IMR-90 (cell line): ENCODE measurements at regions not wholly inside any gene's neighbourhood (a gene's known extent, or its start where the extent isn't known, plus 50 kb on each side); places are given as distances from the start of the nearest gene placed in this dataset.

ENCODE experiments used
- ATAC-seq: fragments of 200-7000 bp; cut with Tn5 transposase; 2 replicates; pipeline ENCODE4 v1.9.1; 2020; ENCODE audit warnings: low read depth, mild to moderate bottlenecking, moderate library complexity
- BruUV-seq: library from RNA; stranded (reverse); fragments of 400-500 nt; replicated peaks from 2 replicates; lab custom pipeline; 2021; lab: Mats Ljungman, UMichigan
- CTCF ChIA-PET: fragments of 300-600 bp; formaldehyde crosslinking; extraction: SDS; loops from one replicate; lab custom pipeline; 2021; ENCODE audit warnings: antibody characterized with exemption; lab: Yijun Ruan, JAX
- POLR2A ChIA-PET: fragments of 300-600 bp; sonication (Branson Sonifier 250); formaldehyde crosslinking; loops from one replicate; lab custom pipeline; 2022; ENCODE audit warnings: antibody characterized with exemption; ENCODE audit not compliant: unreplicated experiment; lab: Charles Lee
- DNase-seq: peaks from one replicate; pipeline ENCODE4 v3.0.0; 2013
- H2AFZ ChIP-seq: replicated peaks from 2 replicates; pipeline ENCODE3; 2013; ENCODE audit warnings: low read length, mild to moderate bottlenecking; ENCODE audit not compliant: poor library complexity
- H2AK5ac ChIP-seq: 2 replicates; pipeline ENCODE4 v1.6.1; 2013; ENCODE audit warnings: low read depth, low read length, inconsistent platforms
- H2AK9ac ChIP-seq: replicated peaks from 2 replicates; pipeline ENCODE3; 2013; ENCODE audit warnings: mild to moderate bottlenecking, low read depth, low read length, moderate library complexity; ENCODE audit not compliant: poor library complexity
- H2BK120ac ChIP-seq: 2 replicates; pipeline ENCODE4 v1.6.1; 2013; ENCODE audit warnings: low read depth, low read length, inconsistent platforms
- H2BK15ac ChIP-seq: 3 replicates; pipeline ENCODE4 v1.6.1; 2013; ENCODE audit warnings: low read depth, low read length, inconsistent platforms
- H2BK20ac ChIP-seq: 2 replicates; pipeline ENCODE4 v1.6.1; 2013; ENCODE audit warnings: low read depth, mild to moderate bottlenecking, inconsistent platforms, low read length, moderate library complexity
- H2BK5ac ChIP-seq: 2 replicates; pipeline ENCODE4 v1.6.1; 2013; ENCODE audit warnings: mild to moderate bottlenecking, low read depth, low read length, inconsistent platforms; ENCODE audit not compliant: poor library complexity, severe bottlenecking
- H3K14ac ChIP-seq: replicated peaks from 2 replicates; pipeline ENCODE4 v1.6.1; 2013; ENCODE audit warnings: low read depth, low read length, inconsistent platforms
- H3K18ac ChIP-seq: 2 replicates; pipeline ENCODE4 v1.6.1; 2013; ENCODE audit warnings: low read depth, low read length, control low read depth
- H3K23ac ChIP-seq: 2 replicates; pipeline ENCODE4 v1.6.1; 2013; ENCODE audit warnings: low read depth, low read length, inconsistent platforms
- H3K27ac ChIP-seq: 2 replicates; pipeline ENCODE4 v1.5.1; 2013; ENCODE audit warnings: mild to moderate bottlenecking, control low read depth, low read length; ENCODE audit not compliant: insufficient read depth
- H3K27me3 ChIP-seq: 2 replicates; pipeline ENCODE4 v1.6.1; 2013; ENCODE audit warnings: low read length; ENCODE audit not compliant: control insufficient read depth, insufficient read depth
- H3K36me3 ChIP-seq: 2 replicates; pipeline ENCODE4 v1.6.1; 2013; ENCODE audit warnings: low read length, mixed read lengths; ENCODE audit not compliant: control insufficient read depth, insufficient read depth
- H3K4ac ChIP-seq: 2 replicates; pipeline ENCODE4 v1.6.1; 2013; ENCODE audit warnings: low read depth, low read length, inconsistent platforms
- H3K4me1 ChIP-seq: 2 replicates; pipeline ENCODE4 v1.6.1; 2013; ENCODE audit warnings: low read length, mixed read lengths; ENCODE audit not compliant: control insufficient read depth, insufficient read depth
- H3K4me2 ChIP-seq: 2 replicates; pipeline ENCODE4 v1.6.1; 2013; ENCODE audit warnings: low read depth, mild to moderate bottlenecking, control low read depth, low read length, moderate library complexity
- H3K4me3 ChIP-seq: 2 replicates; pipeline ENCODE4 v1.5.1; 2013; ENCODE audit warnings: low read depth, mild to moderate bottlenecking, control low read depth, low read length, moderate library complexity; ENCODE audit not compliant: insufficient read depth
- H3K56ac ChIP-seq: 2 replicates; pipeline ENCODE4 v1.6.1; 2013; ENCODE audit warnings: low read length, inconsistent platforms; ENCODE audit not compliant: insufficient read depth; ENCODE audit errors: extremely low read depth
- H3K79me1 ChIP-seq, 2 experiments: 2 replicates each; pipeline ENCODE4 v1.6.1; 2013; ENCODE audit warnings: low read length in 2 of 2, inconsistent platforms in 1 of 2, low read depth in 1 of 2
- H3K9ac ChIP-seq: 2 replicates; pipeline ENCODE4 v1.6.1; 2013; ENCODE audit warnings: low read depth, low read length, control low read depth
- H3K9me1 ChIP-seq: 2 replicates; pipeline ENCODE4 v1.6.1; 2013; ENCODE audit warnings: low read length, inconsistent platforms; ENCODE audit not compliant: insufficient read depth
- H3K9me3 ChIP-seq: 2 replicates; pipeline ENCODE4 v1.6.1; 2013; ENCODE audit warnings: low read length; ENCODE audit not compliant: control insufficient read depth, insufficient read depth
- H4K20me1 ChIP-seq: 2 replicates; pipeline ENCODE4 v1.6.1; 2013; ENCODE audit warnings: low read length, inconsistent platforms; ENCODE audit not compliant: insufficient read depth
- H4K5ac ChIP-seq: 2 replicates; pipeline ENCODE4 v1.6.1; 2013; ENCODE audit warnings: mild to moderate bottlenecking, low read depth, low read length, control low read depth
- H4K8ac ChIP-seq, 2 experiments: 2 replicates each; pipeline ENCODE4 v1.6.1; 2013; ENCODE audit warnings: low read depth in 2 of 2, low read length in 2 of 2, control low read depth in 1 of 2, inconsistent platforms in 1 of 2
- H4K91ac ChIP-seq: 2 replicates; pipeline ENCODE4 v1.6.1; 2013; ENCODE audit warnings: low read depth, low read length, inconsistent platforms; ENCODE audit not compliant: insufficient read depth
- CHD1 ChIP-seq: IDR thresholded peaks from 2 replicates; pipeline ENCODE4 v1.6.1; 2012; ENCODE audit warnings: low read depth, low read length, improper control_type of control experiment
- ELK1 ChIP-seq: fragments of 150-350 bp; IDR thresholded peaks from 2 replicates; pipeline ENCODE4 v1.6.1; 2016; ENCODE audit warnings: low read depth, mild to moderate bottlenecking, low read length, moderate library complexity, borderline replicate concordance
- MAZ ChIP-seq: IDR thresholded peaks from 2 replicates; pipeline ENCODE4 v1.6.1; 2012; ENCODE audit warnings: low read depth, mild to moderate bottlenecking, low read length, improper control_type of control experiment, moderate library complexity, borderline replicate concordance
- NFE2L2 ChIP-seq: fragments of 150-350 bp; IDR thresholded peaks from 2 replicates; pipeline ENCODE4 v1.6.1; 2016; ENCODE audit warnings: low read depth, mild to moderate bottlenecking, low read length
- RAD21 ChIP-seq: IDR thresholded peaks from 2 replicates; pipeline ENCODE4 v1.6.1; 2012; ENCODE audit warnings: low read length, improper control_type of control experiment
- SMC3 ChIP-seq: fragments of 150-350 bp; IDR thresholded peaks from 2 replicates; pipeline ENCODE4 v1.6.1; 2016; ENCODE audit warnings: low read depth, mild to moderate bottlenecking, antibody characterized with exemption, low read length, moderate library complexity
- WGBS, 2 experiments: methylation state at CpG; one replicate each; pipeline versions ENCODE4 v1.1.5 to v1.1.7; 2013; ENCODE audit warnings: missing lambda C conversion rate in 2 of 2; ENCODE audit not compliant: insufficient read length in 1 of 2; ENCODE audit errors: extremely low coverage in 2 of 2; 5-methylcytosine and 5-hydroxymethylcytosine counted together
- dilution Hi-C: fragments of 300-500 bp; cut with HindIII; formaldehyde crosslinking; loops from one replicate; pipeline ENCODE4 v1.14.3; 2018; ENCODE audit warnings: low sequenced_read_pairs; ENCODE audit not compliant: unreplicated experiment
- in situ Hi-C: fragments of 300-500 bp; cut with MboI; formaldehyde crosslinking; loops from 3 replicates; pipeline ENCODE4 v1.14.3; 2019; ENCODE audit warnings: low sequenced_read_pairs, inconsistent platforms, mixed read lengths
- intact Hi-C: fragments of 100-400 bp; cut with micrococcal nuclease; formaldehyde crosslinking; loops from 2 replicates; pipeline ENCODE4 v1.10.0; 2022

GRCh38 chr1:30649321-30649991, 73.9 kb downstream of the MATN1 start:
- H2BK5ac ChIP-seq, result no peak overlapping the region
- H3K4me2 ChIP-seq, result no peak overlapping the region
- H2BK20ac ChIP-seq, result no peak overlapping the region
- H3K27ac ChIP-seq, result no peak overlapping the region
- DNase-seq (no peak), ATAC-seq (no peak)
- TF ChIP-seq SMC3, result no peak
- TF ChIP-seq CHD1, result no peak
- no peak for TF ChIP-seq RAD21
- no peak for TF ChIP-seq MAZ
- no peak for TF ChIP-seq NFE2L2
- TF ChIP-seq ELK1, result no peak
- H3K36me3 ChIP-seq, result no peaks in the 10 kb centered on the region
- dilution Hi-C loops, result no loop called here
- BruUV-seq, result no TSS peak
- no peak overlapping the region for H2BK15ac ChIP-seq
- WGBS, 2 experiments, result 20% methylated on average over 2 of the region's 8 CpGs; no CpG with 5 or more reads in 1 of the 2 experiments
- H3K27me3 ChIP-seq, result peaks cover 7% of the 10 kb centered on the region
- H3K79me1 ChIP-seq, result no peaks in the 10 kb centered on the region
- no peak overlapping the region for H3K4ac ChIP-seq
- no peak overlapping the region for H3K18ac ChIP-seq
- no peak overlapping the region for H3K56ac ChIP-seq
- no peak overlapping the region for H3K9ac ChIP-seq
- no peak overlapping the region for H4K91ac ChIP-seq
- no peak overlapping the region for H3K4me3 ChIP-seq
- intact Hi-C loops, result no loop called here
- no peak overlapping the region for H2AFZ ChIP-seq
- H3K9me3 ChIP-seq, result no peaks in the 10 kb centered on the region
- H2AK9ac ChIP-seq, result peak overlapping the region; percentile 19
- H3K14ac ChIP-seq, result no peak overlapping the region
- H2BK120ac ChIP-seq, result no peak overlapping the region
- no peaks in the 10 kb centered on the region for H3K9me1 ChIP-seq
- no peak overlapping the region for H4K5ac ChIP-seq
- CTCF ChIA-PET, result no interaction called here
- no peaks in the 10 kb centered on the region for H3K4me1 ChIP-seq
- no peaks in the 10 kb centered on the region for H4K20me1 ChIP-seq
- H2AK5ac ChIP-seq, result no peak overlapping the region
- POLR2A ChIA-PET, result no interaction called here
- in situ Hi-C loops, result no loop called here
- no peak overlapping the region for H3K23ac ChIP-seq
- no peak overlapping the region for H4K8ac ChIP-seq
